ENCODE measurements at regions not wholly inside any gene's neighbourhood (a gene's known extent, or its start where the extent isn't known, plus 50 kb on each side); places are given as distances from the start of the nearest gene placed in this dataset.

DNA sequence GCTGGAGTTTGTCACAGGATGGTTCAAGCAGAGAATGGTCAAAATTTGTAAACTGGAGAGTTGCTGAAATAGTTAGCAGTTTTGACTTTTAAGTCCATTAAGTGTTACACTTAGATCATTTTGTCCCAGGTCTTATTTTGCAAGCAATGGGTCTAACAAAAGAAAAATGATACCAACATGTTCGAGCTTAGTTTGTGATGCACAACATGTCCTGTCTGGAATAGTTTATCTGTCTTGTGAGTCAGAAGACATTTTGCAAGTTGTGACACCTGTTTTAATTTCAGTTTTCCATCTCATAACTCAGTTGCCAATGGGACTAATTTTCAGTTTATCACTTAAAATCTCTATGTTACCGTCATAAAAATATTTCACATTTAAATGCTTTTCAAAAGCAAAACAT lies 929.8 kb downstream of the CDH18 start:
- H3K4me3 ChIP-seq (IDR thresholded peaks at IDR 0.05; ENCODE audit: insufficient read depth, low read depth, low read length), result no peak overlapping the region
- H3K4me1 ChIP-seq (ENCODE audit: low read depth, poor library complexity, severe bottlenecking), result no peaks in the 10 kb centered on the region
- H3K4me2 ChIP-seq, result no peak overlapping the region
- TF ChIP-seq, protein P1, sequence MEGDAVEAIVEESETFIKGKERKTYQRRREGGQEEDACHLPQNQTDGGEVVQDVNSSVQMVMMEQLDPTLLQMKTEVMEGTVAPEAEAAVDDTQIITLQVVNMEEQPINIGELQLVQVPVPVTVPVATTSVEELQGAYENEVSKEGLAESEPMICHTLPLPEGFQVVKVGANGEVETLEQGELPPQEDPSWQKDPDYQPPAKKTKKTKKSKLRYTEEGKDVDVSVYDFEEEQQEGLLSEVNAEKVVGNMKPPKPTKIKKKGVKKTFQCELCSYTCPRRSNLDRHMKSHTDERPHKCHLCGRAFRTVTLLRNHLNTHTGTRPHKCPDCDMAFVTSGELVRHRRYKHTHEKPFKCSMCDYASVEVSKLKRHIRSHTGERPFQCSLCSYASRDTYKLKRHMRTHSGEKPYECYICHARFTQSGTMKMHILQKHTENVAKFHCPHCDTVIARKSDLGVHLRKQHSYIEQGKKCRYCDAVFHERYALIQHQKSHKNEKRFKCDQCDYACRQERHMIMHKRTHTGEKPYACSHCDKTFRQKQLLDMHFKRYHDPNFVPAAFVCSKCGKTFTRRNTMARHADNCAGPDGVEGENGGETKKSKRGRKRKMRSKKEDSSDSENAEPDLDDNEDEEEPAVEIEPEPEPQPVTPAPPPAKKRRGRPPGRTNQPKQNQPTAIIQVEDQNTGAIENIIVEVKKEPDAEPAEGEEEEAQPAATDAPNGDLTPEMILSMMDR (conservative IDR thresholded peaks at IDR 0.05; ENCODE audit: low read depth, low read length), result no peak
- no peak overlapping the region for H3K9ac ChIP-seq
- no peak overlapping the region for H3K27ac ChIP-seq
- no peaks in the 10 kb centered on the region for H3K79me2 ChIP-seq (ENCODE audit: insufficient read depth, low read depth)
- no peaks in the 10 kb centered on the region for H4K20me1 ChIP-seq (ENCODE audit: insufficient read depth)
- H3K27me3 ChIP-seq (ENCODE audit: insufficient read depth, low read depth), result no peaks in the 10 kb centered on the region
- H2AFZ ChIP-seq (ENCODE audit: low read depth), result no peak overlapping the region
- H3K36me3 ChIP-seq (ENCODE audit: insufficient read depth), result no peaks in the 10 kb centered on the region

DNA sequence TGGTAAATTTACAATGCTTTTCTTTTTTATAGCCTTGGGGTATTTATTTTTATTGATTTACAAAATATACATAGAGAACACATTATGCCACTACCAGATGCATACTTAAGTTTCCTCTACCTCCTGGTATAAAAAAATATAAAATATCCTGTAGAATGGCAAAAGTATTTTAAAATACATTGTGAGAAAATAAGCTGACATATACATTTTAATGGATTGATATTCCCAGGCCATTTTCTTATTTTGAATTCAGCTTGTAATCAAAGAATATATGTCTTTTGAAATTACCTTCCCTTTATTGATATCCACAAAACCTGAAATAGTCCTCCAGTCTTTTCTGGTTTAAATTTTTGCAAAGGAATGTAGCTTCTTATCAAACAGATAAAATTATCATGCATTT lies 923.9 kb downstream of the CDH18 start:
- Histone ChIP-seq H4K20me1 (ENCODE audit: insufficient read depth) (no peaks in the 10 kb centered on the region), H3K9ac (no peak overlapping the region), H3K4me3 (IDR thresholded peaks at IDR 0.05; ENCODE audit: insufficient read depth, low read depth, low read length) (no peak overlapping the region), H3K27me3 (ENCODE audit: insufficient read depth, low read depth) (no peaks in the 10 kb centered on the region), H3K79me2 (ENCODE audit: insufficient read depth, low read depth) (no peaks in the 10 kb centered on the region), H3K36me3 (ENCODE audit: insufficient read depth) (no peaks in the 10 kb centered on the region), H3K27ac (no peak overlapping the region), H2AFZ (ENCODE audit: low read depth) (no peak overlapping the region), H3K4me2 (no peak overlapping the region), H3K4me1 (ENCODE audit: low read depth, poor library complexity, severe bottlenecking) (no peaks in the 10 kb centered on the region)
- TF ChIP-seq, protein P1 (conservative IDR thresholded peaks at IDR 0.05; ENCODE audit: low read depth, low read length), result no peak

DNA sequence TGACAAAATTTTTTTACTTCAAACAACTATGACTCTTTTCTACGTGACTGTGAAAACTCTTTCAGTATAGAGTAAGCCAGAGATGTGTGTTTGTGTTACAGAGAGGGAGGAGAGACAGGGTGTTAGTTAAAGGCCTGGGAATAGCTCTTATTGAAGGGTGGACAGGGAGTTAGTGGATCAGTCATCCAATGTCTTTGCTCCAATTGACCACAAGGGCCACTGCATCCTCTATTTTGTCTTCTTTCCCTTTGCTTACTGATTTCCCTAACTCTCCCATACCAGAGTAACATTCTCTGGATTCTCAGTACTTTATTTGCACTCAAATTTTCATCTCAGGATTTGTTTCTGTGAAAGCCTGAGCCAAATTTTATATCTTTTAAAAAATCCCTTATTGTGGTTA lies 920.3 kb downstream of the CDH18 start:
- Histone ChIP-seq H3K4me1 (ENCODE audit: low read depth, poor library complexity, severe bottlenecking) (no peaks in the 10 kb centered on the region), H3K36me3 (ENCODE audit: insufficient read depth) (no peaks in the 10 kb centered on the region), H2AFZ (ENCODE audit: low read depth) (no peak overlapping the region), H4K20me1 (ENCODE audit: insufficient read depth) (no peaks in the 10 kb centered on the region), H3K27me3 (ENCODE audit: insufficient read depth, low read depth) (no peaks in the 10 kb centered on the region), H3K27ac (no peak overlapping the region), H3K79me2 (ENCODE audit: insufficient read depth, low read depth) (no peaks in the 10 kb centered on the region), H3K4me3 (IDR thresholded peaks at IDR 0.05; ENCODE audit: insufficient read depth, low read depth, low read length) (no peak overlapping the region), H3K9ac (no peak overlapping the region), H3K4me2 (no peak overlapping the region)
- TF ChIP-seq, protein P1 (conservative IDR thresholded peaks at IDR 0.05; ENCODE audit: low read depth, low read length), result no peak

DNA sequence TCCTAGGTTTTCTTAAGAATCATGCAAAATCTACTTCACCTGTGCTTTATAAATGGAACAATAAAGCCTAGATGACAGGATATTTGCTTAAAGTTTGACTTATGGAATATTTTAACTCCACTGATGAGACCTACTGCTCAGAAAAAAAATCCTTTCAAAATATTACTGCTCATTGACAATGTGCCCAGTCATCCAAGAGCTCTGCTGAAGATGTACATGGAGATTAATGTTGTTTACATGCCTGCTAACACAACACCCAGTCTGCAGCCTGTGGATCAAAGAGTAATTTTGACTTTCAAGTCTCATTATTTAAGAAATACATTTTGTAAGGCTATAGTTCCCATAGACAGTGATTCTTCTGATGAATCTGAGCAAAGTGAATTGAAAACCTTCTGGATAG lies 889.6 kb downstream of the CDH18 start:
- TF ChIP-seq, protein P1 (conservative IDR thresholded peaks at IDR 0.05; ENCODE audit: low read depth, low read length), result no peak
- Histone ChIP-seq H2AFZ (ENCODE audit: low read depth) (no peak overlapping the region), H3K27ac (no peak overlapping the region), H3K27me3 (ENCODE audit: insufficient read depth, low read depth) (no peaks in the 10 kb centered on the region), H3K4me2 (no peak overlapping the region), H3K4me3 (IDR thresholded peaks at IDR 0.05; ENCODE audit: insufficient read depth, low read depth, low read length) (no peak overlapping the region), H3K4me1 (ENCODE audit: low read depth, poor library complexity, severe bottlenecking) (no peaks in the 10 kb centered on the region), H3K79me2 (ENCODE audit: insufficient read depth, low read depth) (no peaks in the 10 kb centered on the region), H4K20me1 (ENCODE audit: insufficient read depth) (no peaks in the 10 kb centered on the region), H3K36me3 (ENCODE audit: insufficient read depth) (no peaks in the 10 kb centered on the region), H3K9ac (no peak overlapping the region)

DNA sequence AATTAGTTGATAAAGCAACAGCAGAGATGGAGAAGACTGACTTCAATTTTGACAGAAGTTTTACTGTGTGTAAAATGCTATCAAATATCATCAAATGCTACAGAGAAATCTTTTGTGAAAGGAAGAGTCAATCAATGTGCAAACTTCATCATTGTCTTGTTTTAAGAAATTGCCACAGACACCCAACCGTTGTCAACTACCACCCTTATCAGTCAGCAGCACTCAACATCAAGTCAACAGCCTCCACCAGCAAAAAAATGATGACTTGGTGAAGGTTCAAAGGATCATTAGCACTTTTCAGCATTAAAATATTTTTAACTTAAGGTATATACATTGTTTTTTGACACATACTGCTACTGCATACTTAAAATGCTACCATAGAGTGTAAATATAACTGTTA lies 888.8 kb downstream of the CDH18 start:
- Histone ChIP-seq H3K27ac (no peak overlapping the region), H3K27me3 (ENCODE audit: insufficient read depth, low read depth) (no peaks in the 10 kb centered on the region), H3K36me3 (ENCODE audit: insufficient read depth) (no peaks in the 10 kb centered on the region), H4K20me1 (ENCODE audit: insufficient read depth) (no peaks in the 10 kb centered on the region), H3K9ac (no peak overlapping the region), H3K79me2 (ENCODE audit: insufficient read depth, low read depth) (no peaks in the 10 kb centered on the region), H3K4me2 (no peak overlapping the region), H3K4me1 (ENCODE audit: low read depth, poor library complexity, severe bottlenecking) (no peaks in the 10 kb centered on the region), H2AFZ (ENCODE audit: low read depth) (no peak overlapping the region), H3K4me3 (IDR thresholded peaks at IDR 0.05; ENCODE audit: insufficient read depth, low read depth, low read length) (no peak overlapping the region)
- TF ChIP-seq, protein P1 (conservative IDR thresholded peaks at IDR 0.05; ENCODE audit: low read depth, low read length), result no peak
